ENCODE measurements at regions not wholly inside any gene's neighbourhood (a gene's known extent, or its start where the extent isn't known, plus 50 kb on each side); places are given as distances from the start of the nearest gene placed in this dataset.

DNA sequence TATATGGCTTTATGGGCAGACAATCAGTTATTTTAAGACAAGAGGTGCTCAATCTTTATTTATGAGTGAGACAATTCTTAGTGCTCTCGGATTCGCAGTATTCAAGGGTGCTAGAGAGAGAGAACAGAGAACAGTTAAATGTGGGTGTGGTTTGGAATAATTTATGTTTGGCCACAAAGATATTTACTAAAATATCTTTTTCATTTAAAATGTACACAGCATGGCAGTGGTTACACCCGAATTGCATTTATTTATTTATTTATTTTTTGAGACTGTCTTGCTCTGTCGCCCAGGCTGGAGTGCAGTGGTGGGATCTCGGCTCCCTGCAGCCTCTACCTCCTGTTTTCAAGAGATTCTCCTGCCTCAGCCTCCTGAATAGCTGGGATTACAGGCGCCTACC is 109.2 kb downstream of the CDCA7 start:
- TF ChIP-seq, protein P1, sequence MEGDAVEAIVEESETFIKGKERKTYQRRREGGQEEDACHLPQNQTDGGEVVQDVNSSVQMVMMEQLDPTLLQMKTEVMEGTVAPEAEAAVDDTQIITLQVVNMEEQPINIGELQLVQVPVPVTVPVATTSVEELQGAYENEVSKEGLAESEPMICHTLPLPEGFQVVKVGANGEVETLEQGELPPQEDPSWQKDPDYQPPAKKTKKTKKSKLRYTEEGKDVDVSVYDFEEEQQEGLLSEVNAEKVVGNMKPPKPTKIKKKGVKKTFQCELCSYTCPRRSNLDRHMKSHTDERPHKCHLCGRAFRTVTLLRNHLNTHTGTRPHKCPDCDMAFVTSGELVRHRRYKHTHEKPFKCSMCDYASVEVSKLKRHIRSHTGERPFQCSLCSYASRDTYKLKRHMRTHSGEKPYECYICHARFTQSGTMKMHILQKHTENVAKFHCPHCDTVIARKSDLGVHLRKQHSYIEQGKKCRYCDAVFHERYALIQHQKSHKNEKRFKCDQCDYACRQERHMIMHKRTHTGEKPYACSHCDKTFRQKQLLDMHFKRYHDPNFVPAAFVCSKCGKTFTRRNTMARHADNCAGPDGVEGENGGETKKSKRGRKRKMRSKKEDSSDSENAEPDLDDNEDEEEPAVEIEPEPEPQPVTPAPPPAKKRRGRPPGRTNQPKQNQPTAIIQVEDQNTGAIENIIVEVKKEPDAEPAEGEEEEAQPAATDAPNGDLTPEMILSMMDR (IDR thresholded peaks at IDR 0.05; ENCODE audit: insufficient read depth, low read depth, low read length): no peak
- DNase-seq (ENCODE audit: low read depth): no peak
- H3K4me3 ChIP-seq (ENCODE audit: low read depth, low read length): no peak overlapping the region

DNA sequence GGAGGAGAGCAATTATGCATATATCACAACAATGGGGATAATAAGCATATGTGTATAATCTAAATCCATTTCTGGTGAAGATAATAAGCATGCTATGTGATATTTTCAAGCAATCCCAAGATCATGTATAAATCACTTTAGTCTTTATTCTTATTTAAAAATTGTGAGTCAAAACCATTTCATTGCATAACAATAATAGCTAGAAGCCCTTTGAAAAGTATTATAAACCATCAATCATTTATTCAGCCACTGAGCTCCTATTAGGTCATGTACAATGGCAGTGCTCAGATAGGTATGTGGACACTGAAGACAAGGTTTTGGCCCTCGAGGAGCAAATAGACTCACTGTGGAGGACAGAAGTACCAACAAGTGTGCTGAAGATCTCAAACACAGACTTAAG is 113.1 kb downstream of the CDCA7 start:
- TF ChIP-seq, protein P1 (IDR thresholded peaks at IDR 0.05; ENCODE audit: insufficient read depth, low read depth, low read length): no peak
- H3K4me3 ChIP-seq (ENCODE audit: low read depth, low read length): no peak overlapping the region
- no peak for DNase-seq (ENCODE audit: low read depth)

DNA sequence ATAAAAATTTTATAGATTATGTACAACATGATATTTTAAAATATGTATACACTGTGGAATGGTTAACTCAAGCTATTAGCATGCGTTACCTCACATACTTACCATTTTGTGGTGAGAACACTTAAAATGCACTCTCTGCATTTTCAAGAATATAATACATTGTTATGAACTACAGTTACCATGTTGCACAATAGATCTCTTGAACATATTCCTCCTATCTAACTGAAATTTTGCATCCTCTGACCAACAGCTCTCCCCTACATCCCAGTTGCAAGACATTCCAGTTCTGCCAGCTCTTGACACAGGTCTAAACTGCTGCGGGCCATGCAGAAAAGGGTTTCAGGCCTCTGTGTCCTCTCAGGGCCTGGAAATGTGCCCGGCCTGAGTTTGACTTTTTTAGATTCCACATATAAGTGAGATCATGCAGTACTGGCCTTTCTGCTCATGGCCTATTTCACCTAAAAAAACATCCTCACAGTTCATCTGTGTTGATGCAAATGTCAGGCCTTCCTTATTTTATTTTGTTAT is 113.7 kb downstream of the CDCA7 start:
- no peak for DNase-seq (ENCODE audit: low read depth)
- H3K4me3 ChIP-seq (ENCODE audit: low read depth, low read length): no peak overlapping the region
- TF ChIP-seq, protein P1 (IDR thresholded peaks at IDR 0.05; ENCODE audit: insufficient read depth, low read depth, low read length): no peak

DNA sequence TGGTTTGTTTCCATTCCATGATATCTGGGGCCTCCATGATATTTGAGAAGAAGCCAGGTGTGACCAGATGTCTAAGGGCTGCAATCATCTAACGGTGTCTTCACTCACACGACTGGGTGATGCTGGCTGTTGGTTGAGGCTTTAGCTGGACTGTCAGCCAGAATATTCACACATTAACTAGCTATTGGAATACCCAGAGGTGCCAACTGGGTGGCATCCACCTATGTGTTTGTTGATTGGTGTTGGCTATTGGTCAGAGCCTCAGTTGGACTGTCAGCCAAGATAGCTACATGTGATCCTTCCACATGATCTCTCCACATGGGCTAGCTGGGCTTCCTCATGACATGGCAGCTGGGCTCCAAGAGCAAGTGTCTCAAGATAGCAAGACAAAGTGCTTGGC is 117.4 kb downstream of the CDCA7 start:
- no peak overlapping the region for H3K4me3 ChIP-seq (ENCODE audit: low read depth, low read length)
- no peak for DNase-seq (ENCODE audit: low read depth)
- TF ChIP-seq, protein P1 (IDR thresholded peaks at IDR 0.05; ENCODE audit: insufficient read depth, low read depth, low read length): no peak

DNA sequence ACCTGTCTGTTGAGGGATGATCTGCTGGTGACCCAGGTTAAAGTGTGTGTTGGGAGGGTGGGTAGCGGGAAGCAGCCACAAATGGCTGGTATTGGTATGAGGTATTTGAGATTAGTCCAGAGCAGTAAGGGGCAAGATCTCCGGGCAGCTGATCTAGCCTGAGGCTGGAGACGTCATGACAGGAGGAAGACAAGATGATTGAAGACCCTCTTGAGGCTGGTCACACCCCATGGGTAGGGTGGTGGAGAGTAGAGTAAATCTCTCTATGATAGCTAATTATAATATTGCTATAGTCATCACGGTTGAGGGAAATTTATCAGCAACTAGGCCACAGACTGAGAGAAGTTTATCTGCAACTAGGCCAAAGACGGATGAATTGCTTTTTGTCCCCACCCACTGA is 128.5 kb downstream of the CDCA7 start:
- TF ChIP-seq, protein P1 (IDR thresholded peaks at IDR 0.05; ENCODE audit: insufficient read depth, low read depth, low read length): no peak
- DNase-seq (ENCODE audit: low read depth): no peak
- no peak overlapping the region for H3K4me3 ChIP-seq (ENCODE audit: low read depth, low read length)

DNA sequence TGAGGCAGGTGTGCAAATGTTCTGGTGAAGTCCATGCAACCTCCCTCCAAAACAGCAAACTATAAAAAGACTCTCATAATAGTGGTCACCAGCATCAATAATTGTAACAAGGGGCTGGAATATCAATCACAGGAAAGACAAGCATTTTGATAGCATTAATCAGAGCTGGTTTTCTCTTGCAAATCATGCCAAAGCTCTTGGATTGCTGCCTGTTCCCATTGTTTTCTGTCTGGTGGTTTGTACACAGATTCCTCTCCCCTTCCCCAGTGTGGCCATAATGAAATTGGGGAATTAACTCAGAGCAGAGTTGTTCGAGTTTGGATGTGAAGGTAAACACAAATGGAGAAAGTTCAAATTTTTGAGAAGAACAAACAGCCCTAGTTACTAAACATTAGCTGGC is 134.2 kb downstream of the CDCA7 start:
- DNase-seq (ENCODE audit: low read depth): no peak

DNA sequence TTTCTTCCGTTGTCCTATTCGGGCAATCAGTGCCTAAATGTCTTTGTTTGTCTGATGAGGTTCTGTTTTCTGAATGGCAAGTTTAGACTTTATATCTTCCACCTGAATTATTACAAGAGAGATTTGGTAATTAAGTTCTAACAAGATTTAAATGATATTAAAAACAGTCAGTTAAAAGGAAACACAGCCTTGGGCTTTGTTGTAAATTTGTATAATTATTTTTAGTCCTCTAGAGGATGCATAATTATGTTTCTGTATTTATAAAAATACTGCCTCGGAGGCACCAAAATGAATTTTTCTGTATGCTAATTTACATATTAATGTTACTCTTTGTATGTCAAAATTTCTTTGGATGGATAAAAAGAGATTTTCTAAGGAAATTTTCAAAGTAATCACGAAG is 136.7 kb downstream of the CDCA7 start:
- DNase-seq (ENCODE audit: low read depth): no peak
- TF ChIP-seq, protein P1 (IDR thresholded peaks at IDR 0.05; ENCODE audit: insufficient read depth, low read depth, low read length): no peak
- H3K4me3 ChIP-seq (ENCODE audit: low read depth, low read length): no peak overlapping the region

More for the DNA sequence above, 134.2 kb downstream of the CDCA7 start:
- H3K4me3 ChIP-seq (ENCODE audit: low read depth, low read length): no peak overlapping the region
- TF ChIP-seq, protein P1 (IDR thresholded peaks at IDR 0.05; ENCODE audit: insufficient read depth, low read depth, low read length): no peak
